ENCODE measurements at regions not wholly inside any gene's neighbourhood (a gene's known extent, or its start where the extent isn't known, plus 50 kb on each side); places are given as distances from the start of the nearest gene placed in this dataset.

- TF ChIP-seq EZH2 (IDR thresholded peaks at IDR 0.05; ENCODE audit: low read length) (no peak), CTCF (optimal IDR thresholded peaks at IDR 0.05 in 1 of 3, IDR thresholded peaks at IDR 0.05 in 1 of 3, conservative IDR thresholded peaks at IDR 0.05 in 1 of 3; ENCODE audit: extremely low read depth in 1 of 3, insufficient read depth in 2 of 3, low read length in 3 of 3) (no peak)
- peak; percentile 62 for FAIRE-seq
- DNase-seq (ENCODE audit: low read depth, low spot score) = no peak
- Histone ChIP-seq H3K4me2 (ENCODE audit: control insufficient read depth, extremely low read depth, insufficient read depth, low read depth, low read length) (no peak overlapping the region), H3K9me3 (ENCODE audit: control insufficient read depth, low read depth, low read length) (no peaks in the 10 kb centered on the region), H3K4me3 (ENCODE audit: control insufficient read depth in 2 of 3, extremely low read depth in 1 of 3, insufficient read depth in 2 of 3, low read depth in 1 of 3, low read length in 3 of 3) (no peak overlapping the region), H3K9ac (ENCODE audit: control insufficient read depth, extremely low read depth, insufficient read depth, low read length) (no peak overlapping the region), H3K36me3 (ENCODE audit: control insufficient read depth in 2 of 2, extremely low read depth in 1 of 2, insufficient read depth in 2 of 2, low read length in 2 of 2) (no peaks in the 10 kb centered on the region), H3K4me1 (ENCODE audit: control insufficient read depth, extremely low read depth, insufficient read depth, low read length) (no peaks in the 10 kb centered on the region), H4K20me1 (ENCODE audit: control insufficient read depth, extremely low read depth, insufficient read depth, low read length) (no peaks in the 10 kb centered on the region), H2AFZ (ENCODE audit: control insufficient read depth, low read length) (no peak overlapping the region), H3K27me3 (ENCODE audit: control insufficient read depth, extremely low read depth, insufficient read depth, low read length) (peaks cover 72% of the 10 kb centered on the region), H3K79me2 (ENCODE audit: control insufficient read depth, insufficient read depth, low read length) (no peaks in the 10 kb centered on the region), H3K27ac (ENCODE audit: control insufficient read depth, insufficient read depth, low read length) (no peak overlapping the region), H3K9me1 (ENCODE audit: control insufficient read depth, extremely low read depth, insufficient read depth, low read length) (no peaks in the 10 kb centered on the region)
- dilution Hi-C loops (cut with MboI; ENCODE audit: extremely low pct_ligation_motif_present, low sequenced_read_pairs) = no loop called here
Measured at GRCh38 chr4:24664956-24665355, 80.6 kb upstream of the DHX15 start.

GRCh38 chr4:24666316-24666715, 82.0 kb upstream of the DHX15 start:
- H3K36me3 ChIP-seq (ENCODE audit: control insufficient read depth in 2 of 2, extremely low read depth in 1 of 2, insufficient read depth in 2 of 2, low read length in 2 of 2) = no peaks in the 10 kb centered on the region
- no peaks in the 10 kb centered on the region for H3K9me3 ChIP-seq (ENCODE audit: control insufficient read depth, low read depth, low read length)
- no peaks in the 10 kb centered on the region for H4K20me1 ChIP-seq (ENCODE audit: control insufficient read depth, extremely low read depth, insufficient read depth, low read length)
- no peak overlapping the region for H2AFZ ChIP-seq (ENCODE audit: control insufficient read depth, low read length)
- no peak for FAIRE-seq
- dilution Hi-C loops (cut with MboI; ENCODE audit: extremely low pct_ligation_motif_present, low sequenced_read_pairs) = no loop called here
- no peak for DNase-seq (ENCODE audit: low read depth, low spot score)
- H3K9ac ChIP-seq (ENCODE audit: control insufficient read depth, extremely low read depth, insufficient read depth, low read length) = no peak overlapping the region
- no peak overlapping the region for H3K4me2 ChIP-seq (ENCODE audit: control insufficient read depth, extremely low read depth, insufficient read depth, low read depth, low read length)
- no peaks in the 10 kb centered on the region for H3K79me2 ChIP-seq (ENCODE audit: control insufficient read depth, insufficient read depth, low read length)
- H3K9me1 ChIP-seq (ENCODE audit: control insufficient read depth, extremely low read depth, insufficient read depth, low read length) = no peaks in the 10 kb centered on the region
- peaks cover 68% of the 10 kb centered on the region for H3K27me3 ChIP-seq (ENCODE audit: control insufficient read depth, extremely low read depth, insufficient read depth, low read length)
- no peak overlapping the region for H3K4me3 ChIP-seq (ENCODE audit: control insufficient read depth in 2 of 3, extremely low read depth in 1 of 3, insufficient read depth in 2 of 3, low read depth in 1 of 3, low read length in 3 of 3)
- no peak overlapping the region for H3K27ac ChIP-seq (ENCODE audit: control insufficient read depth, insufficient read depth, low read length)
- TF ChIP-seq CTCF (optimal IDR thresholded peaks at IDR 0.05 in 1 of 3, IDR thresholded peaks at IDR 0.05 in 1 of 3, conservative IDR thresholded peaks at IDR 0.05 in 1 of 3; ENCODE audit: extremely low read depth in 1 of 3, insufficient read depth in 2 of 3, low read length in 3 of 3) (no peak), EZH2 (IDR thresholded peaks at IDR 0.05; ENCODE audit: low read length) (no peak)
- no peaks in the 10 kb centered on the region for H3K4me1 ChIP-seq (ENCODE audit: control insufficient read depth, extremely low read depth, insufficient read depth, low read length)

All from keratinocyte (primary cell).